ENCODE measurements at regions not wholly inside any gene's neighbourhood (a gene's known extent, or its start where the extent isn't known, plus 50 kb on each side); places are given as distances from the start of the nearest gene placed in this dataset.

DNA sequence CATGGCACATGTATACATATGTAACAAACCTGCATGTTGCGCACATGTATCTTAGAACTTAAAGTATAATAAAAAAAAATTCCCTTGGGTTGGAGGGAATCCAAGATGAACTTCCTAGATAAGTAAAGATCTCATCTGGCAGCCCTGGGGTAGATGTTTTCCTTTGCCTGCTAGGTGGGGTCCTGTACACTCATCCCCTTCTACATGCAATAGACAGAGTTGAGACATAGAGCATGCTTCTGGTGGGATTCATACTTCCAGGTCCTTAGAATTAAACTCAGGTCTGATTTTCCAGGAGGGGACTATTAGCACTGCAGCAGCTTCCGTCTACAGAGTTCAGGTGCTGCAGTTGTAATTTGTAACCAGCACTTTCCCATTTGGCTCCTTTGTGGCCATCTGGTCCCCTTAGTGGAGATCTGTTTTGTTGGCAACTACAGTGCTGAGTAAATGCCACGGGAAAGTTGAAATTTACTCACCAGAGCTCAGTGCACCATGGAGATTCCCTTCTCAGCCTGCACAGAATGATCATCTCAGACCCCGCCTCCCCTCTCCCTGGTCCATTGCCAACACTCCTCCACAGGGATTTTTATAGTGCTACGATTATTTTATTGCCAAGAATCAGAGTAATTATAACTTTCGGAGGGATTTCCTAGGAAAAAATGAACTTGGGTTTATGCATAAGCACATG lies 220.1 kb upstream of the E2F8 start:
- no peaks in the 10 kb centered on the region for H3K4me1 ChIP-seq
- no peaks in the 10 kb centered on the region for H3K27me3 ChIP-seq (replicated peaks; ENCODE audit: control insufficient read depth, insufficient read depth, low read length)
- intact Hi-C loops (cut with micrococcal nuclease; ENCODE audit: unreplicated experiment): no loop called here
- Mint-ChIP-seq H3K4me3 (ENCODE audit: unreplicated experiment) (no peak overlapping the region), H3K9me3 (ENCODE audit: unreplicated experiment) (no peaks in the 10 kb centered on the region), H3K4me1 (ENCODE audit: low read depth, unreplicated experiment) (no peaks in the 10 kb centered on the region), H3K27ac (ENCODE audit: unreplicated experiment) (no peak overlapping the region), H3K36me3 (ENCODE audit: insufficient read depth, unreplicated experiment) (no peaks in the 10 kb centered on the region), H3K27me3 (ENCODE audit: insufficient read depth, unreplicated experiment) (no peaks in the 10 kb centered on the region)
- H3K36me3 ChIP-seq (ENCODE audit: control insufficient read depth, insufficient read depth, low read length): no peaks in the 10 kb centered on the region
- no peak for TF ChIP-seq CTCF (IDR thresholded peaks at IDR 0.05; ENCODE audit: insufficient read depth in 1 of 2, low read depth in 1 of 2, low read length in 1 of 2, severe bottlenecking in 1 of 2, unreplicated experiment in 1 of 2)
- BruUV-seq (replicated peaks): no TSS peak
- no peak for DNase-seq
- CTCF ChIA-PET: no interaction called here
- no peaks in the 10 kb centered on the region for H3K9me3 ChIP-seq
- POLR2A ChIA-PET: no interaction called here
- no peak overlapping the region for H3K4me3 ChIP-seq (ENCODE audit: low read depth, low read length)

- Histone ChIP-seq H3K4me3 (ENCODE audit: low read depth, low read length) (no peak overlapping the region), H3K36me3 (ENCODE audit: control insufficient read depth, insufficient read depth, low read length) (no peaks in the 10 kb centered on the region), H3K27me3 (replicated peaks; ENCODE audit: control insufficient read depth, insufficient read depth, low read length) (no peaks in the 10 kb centered on the region), H3K9me3 (no peaks in the 10 kb centered on the region), H3K4me1 (no peaks in the 10 kb centered on the region)
- Mint-ChIP-seq H3K27me3 (ENCODE audit: insufficient read depth, unreplicated experiment) (no peaks in the 10 kb centered on the region), H3K4me3 (ENCODE audit: unreplicated experiment) (no peak overlapping the region), H3K4me1 (ENCODE audit: low read depth, unreplicated experiment) (no peaks in the 10 kb centered on the region), H3K36me3 (ENCODE audit: insufficient read depth, unreplicated experiment) (no peaks in the 10 kb centered on the region), H3K9me3 (ENCODE audit: unreplicated experiment) (no peaks in the 10 kb centered on the region), H3K27ac (ENCODE audit: unreplicated experiment) (no peak overlapping the region)
- no peak for DNase-seq
- TF ChIP-seq CTCF (IDR thresholded peaks at IDR 0.05; ENCODE audit: insufficient read depth in 1 of 2, low read depth in 1 of 2, low read length in 1 of 2, severe bottlenecking in 1 of 2, unreplicated experiment in 1 of 2): no peak
- intact Hi-C loops (cut with micrococcal nuclease; ENCODE audit: unreplicated experiment): no loop called here
- ChIA-PET POLR2A (no interaction called here), CTCF (no interaction called here)
- BruUV-seq (replicated peaks): no TSS peak
Observed at GRCh38 chr11:19459240-19459639, 218.5 kb upstream of the E2F8 start.

DNA sequence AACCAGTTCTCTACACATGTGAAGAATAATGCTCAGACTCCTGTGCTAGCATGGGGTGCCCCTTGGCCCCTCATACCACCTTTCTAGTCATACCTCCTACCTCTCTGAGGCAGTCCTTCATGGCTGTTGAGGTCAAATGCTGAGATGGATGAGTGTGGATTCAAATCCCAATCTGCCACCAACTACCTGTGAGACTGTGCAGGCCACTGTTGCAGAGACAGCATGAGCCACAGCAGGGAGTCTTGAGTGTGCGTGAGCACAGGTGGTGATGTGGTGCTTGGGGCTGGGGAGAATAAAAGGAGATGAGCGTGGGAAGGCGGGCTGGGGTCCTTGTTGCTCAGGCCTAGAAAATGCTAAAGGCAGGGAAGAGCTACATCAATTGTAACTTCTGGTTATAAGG lies 218.0 kb upstream of the E2F8 start:
- H3K9me3 Mint-ChIP-seq (ENCODE audit: unreplicated experiment): no peaks in the 10 kb centered on the region
- no peaks in the 10 kb centered on the region for H3K36me3 Mint-ChIP-seq (ENCODE audit: insufficient read depth, unreplicated experiment)
- H3K27me3 Mint-ChIP-seq (ENCODE audit: insufficient read depth, unreplicated experiment): no peaks in the 10 kb centered on the region
- no peak overlapping the region for H3K4me3 ChIP-seq (ENCODE audit: low read depth, low read length)
- no TSS peak for BruUV-seq (replicated peaks)
- no peak for DNase-seq
- no peaks in the 10 kb centered on the region for H3K4me1 Mint-ChIP-seq (ENCODE audit: low read depth, unreplicated experiment)
- no peak overlapping the region for H3K27ac Mint-ChIP-seq (ENCODE audit: unreplicated experiment)
- no peaks in the 10 kb centered on the region for H3K4me1 ChIP-seq
- POLR2A ChIA-PET: no interaction called here
- H3K4me3 Mint-ChIP-seq (ENCODE audit: unreplicated experiment): no peak overlapping the region
- no peaks in the 10 kb centered on the region for H3K9me3 ChIP-seq
- no peaks in the 10 kb centered on the region for H3K27me3 ChIP-seq (replicated peaks; ENCODE audit: control insufficient read depth, insufficient read depth, low read length)
- intact Hi-C loops (cut with micrococcal nuclease; ENCODE audit: unreplicated experiment): no loop called here
- CTCF ChIA-PET: no interaction called here
- no peaks in the 10 kb centered on the region for H3K36me3 ChIP-seq (ENCODE audit: control insufficient read depth, insufficient read depth, low read length)
- no peak for TF ChIP-seq CTCF (IDR thresholded peaks at IDR 0.05; ENCODE audit: insufficient read depth in 1 of 2, low read depth in 1 of 2, low read length in 1 of 2, severe bottlenecking in 1 of 2, unreplicated experiment in 1 of 2)

All from Caco-2 (cell line).